Activated naive CD4-positive, alpha-beta T cell treated with anti-CD3 and anti-CD28 coated beads for 36 hours (primary cell): ENCODE measurements at regions not wholly inside any gene's neighbourhood (a gene's known extent, or its start where the extent isn't known, plus 50 kb on each side); places are given as distances from the start of the nearest gene placed in this dataset.
"Not testable (repeated sequence)": the region's sequence is repeated elsewhere in the genome, so short reads cannot be mapped to it uniquely, and the experiment has no call there.

Experiments used
- CTCF ChIA-PET: fragments of 350-600 bp; sonication (Branson Sonifier 250); formaldehyde crosslinking; loops from one replicate; lab custom pipeline; 2021; ENCODE audit warnings: antibody characterized with exemption; lab: Charles Lee
- DNase-seq: peaks from one replicate; pipeline ENCODE4 v3.0.0-alpha.2; 2020
- H3K27ac Mint-ChIP-seq: one replicate; pipeline ENCODE4 v1.8.0; 2021; ENCODE audit warnings: mild to moderate bottlenecking, mixed read lengths
- H3K27me3 Mint-ChIP-seq: one replicate; pipeline ENCODE4 v1.8.0; 2021; ENCODE audit warnings: low read depth, mixed read lengths
- H3K36me3 Mint-ChIP-seq: one replicate; pipeline ENCODE4 v1.8.0; 2021; ENCODE audit warnings: low read depth, mixed read lengths
- H3K4me1 Mint-ChIP-seq: one replicate; pipeline ENCODE4 v1.8.0; 2021; ENCODE audit warnings: low read depth, mixed read lengths
- H3K4me3 Mint-ChIP-seq: one replicate; pipeline ENCODE4 v1.8.0; 2021; ENCODE audit warnings: mild to moderate bottlenecking, moderate library complexity, mixed read lengths
- H3K9me3 Mint-ChIP-seq: one replicate; pipeline ENCODE4 v1.8.0; 2021; ENCODE audit warnings: mixed read lengths
- intact Hi-C: fragments of 100-400 bp; cut with micrococcal nuclease; formaldehyde crosslinking; loops from one replicate; pipeline ENCODE4 v1.15.1; 2023

DNA sequence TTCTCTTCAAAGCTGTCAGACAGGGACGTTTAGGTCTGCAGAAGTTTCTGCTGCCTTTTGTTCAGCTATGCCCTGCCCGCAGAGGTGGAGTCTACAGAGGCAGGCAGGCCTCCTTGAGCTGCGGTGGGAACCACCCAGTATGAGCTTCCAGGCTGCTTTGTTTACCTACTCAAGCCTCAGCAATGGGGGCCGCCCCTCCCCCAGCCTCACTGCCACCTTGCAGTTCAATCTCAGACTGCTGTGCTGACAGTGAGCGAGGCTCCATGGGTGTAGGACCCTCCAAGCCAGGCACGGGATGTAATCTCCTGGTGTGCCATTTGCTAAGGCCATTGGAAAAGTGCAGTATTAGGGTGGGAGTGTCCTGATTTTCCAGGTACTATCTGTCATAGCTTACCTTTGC is 153.5 kb upstream of the GMNC start:
- H3K36me3 Mint-ChIP-seq, H3K27ac Mint-ChIP-seq, CTCF ChIA-PET, H3K4me1 Mint-ChIP-seq, intact Hi-C loops, DNase-seq, H3K27me3 Mint-ChIP-seq, H3K4me3 Mint-ChIP-seq: not testable (repeated sequence)
- H3K9me3 Mint-ChIP-seq = peaks cover 15% of the 10 kb centered on the region

DNA sequence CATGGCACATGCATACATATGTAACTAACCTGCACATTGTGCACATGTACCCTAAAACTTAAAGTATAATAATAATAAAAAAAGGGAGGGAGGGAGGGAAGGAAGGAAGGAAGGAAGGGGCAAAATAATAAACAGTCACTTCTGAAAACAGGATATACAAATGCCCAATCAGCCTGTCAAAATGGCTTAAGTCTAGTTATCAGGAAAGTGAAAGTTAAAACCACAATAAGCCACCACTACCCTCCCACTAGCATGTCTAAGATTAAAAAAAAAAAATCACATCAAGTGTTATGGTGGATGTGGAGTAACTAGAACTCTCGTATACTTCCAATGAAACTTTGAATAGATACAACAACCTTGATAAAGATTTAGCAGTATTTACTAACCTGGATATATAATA is 145.6 kb upstream of the GMNC start:
- H3K9me3 Mint-ChIP-seq = peaks cover 5% of the 10 kb centered on the region
- intact Hi-C loops = no loop called here
- no peak overlapping the region for H3K4me3 Mint-ChIP-seq
- DNase-seq = no peak
- H3K27me3 Mint-ChIP-seq = peaks cover 3% of the 10 kb centered on the region
- no peaks in the 10 kb centered on the region for H3K36me3 Mint-ChIP-seq
- no peaks in the 10 kb centered on the region for H3K4me1 Mint-ChIP-seq
- CTCF ChIA-PET = no interaction called here
- no peak overlapping the region for H3K27ac Mint-ChIP-seq

DNA sequence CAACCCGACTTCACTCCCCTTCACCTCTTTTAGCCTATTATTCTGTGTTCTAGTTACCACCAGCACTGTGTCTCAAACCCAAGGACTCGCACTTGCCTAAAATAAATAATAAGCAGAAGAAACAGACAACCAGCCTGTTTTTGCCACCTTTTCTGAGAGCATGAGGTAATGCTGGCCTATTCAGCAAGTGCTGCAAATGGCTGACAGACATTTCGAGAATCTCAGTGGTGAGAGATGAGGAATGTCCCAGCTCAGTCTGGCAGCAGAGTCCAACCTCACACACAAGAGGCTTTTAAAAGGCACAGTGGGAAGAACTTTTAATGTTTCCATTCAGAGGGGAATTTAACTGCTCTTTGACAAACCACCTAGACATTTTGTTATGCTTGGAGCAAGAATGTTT is 143.3 kb upstream of the GMNC start:
- Mint-ChIP-seq H3K36me3 (no peaks in the 10 kb centered on the region), H3K9me3 (no peaks in the 10 kb centered on the region), H3K27ac (no peak overlapping the region), H3K27me3 (peaks cover 3% of the 10 kb centered on the region), H3K4me3 (no peak overlapping the region), H3K4me1 (no peaks in the 10 kb centered on the region)
- CTCF ChIA-PET = no interaction called here
- intact Hi-C loops = no loop called here
- no peak for DNase-seq

DNA sequence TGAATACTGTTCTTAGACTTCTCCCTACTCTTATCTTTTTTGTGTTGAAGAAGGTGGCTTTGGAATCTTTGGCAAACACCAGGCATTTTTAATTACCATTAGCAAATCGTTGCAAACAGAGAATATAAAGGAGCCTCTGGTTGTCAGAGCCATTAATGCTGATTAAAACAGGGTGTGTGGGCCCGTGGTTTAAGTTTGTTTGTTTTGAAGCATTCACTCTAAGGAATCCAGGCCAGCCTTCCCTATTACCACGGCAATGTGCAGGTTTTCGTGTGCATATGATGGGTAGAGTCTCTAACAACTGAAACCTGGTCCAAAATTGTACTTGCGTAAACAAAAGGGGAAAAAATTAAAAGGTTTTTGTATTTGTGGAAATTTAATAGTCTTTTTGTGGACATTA is 141.2 kb upstream of the GMNC start:
- H3K27me3 Mint-ChIP-seq = peaks cover 3% of the 10 kb centered on the region
- CTCF ChIA-PET = interaction anchor here (0.5 to 0.9 kb wide), 2 partner anchors 120 to 1001 kb away, joined by 3 to 4 read pairs; no protein-coding TSS in a partner anchor
- H3K4me3 Mint-ChIP-seq = no peak overlapping the region
- H3K4me1 Mint-ChIP-seq = no peaks in the 10 kb centered on the region
- intact Hi-C loops = no loop called here
- H3K27ac Mint-ChIP-seq = no peak overlapping the region
- H3K9me3 Mint-ChIP-seq = no peaks in the 10 kb centered on the region
- no peaks in the 10 kb centered on the region for H3K36me3 Mint-ChIP-seq
- no peak for DNase-seq

DNA sequence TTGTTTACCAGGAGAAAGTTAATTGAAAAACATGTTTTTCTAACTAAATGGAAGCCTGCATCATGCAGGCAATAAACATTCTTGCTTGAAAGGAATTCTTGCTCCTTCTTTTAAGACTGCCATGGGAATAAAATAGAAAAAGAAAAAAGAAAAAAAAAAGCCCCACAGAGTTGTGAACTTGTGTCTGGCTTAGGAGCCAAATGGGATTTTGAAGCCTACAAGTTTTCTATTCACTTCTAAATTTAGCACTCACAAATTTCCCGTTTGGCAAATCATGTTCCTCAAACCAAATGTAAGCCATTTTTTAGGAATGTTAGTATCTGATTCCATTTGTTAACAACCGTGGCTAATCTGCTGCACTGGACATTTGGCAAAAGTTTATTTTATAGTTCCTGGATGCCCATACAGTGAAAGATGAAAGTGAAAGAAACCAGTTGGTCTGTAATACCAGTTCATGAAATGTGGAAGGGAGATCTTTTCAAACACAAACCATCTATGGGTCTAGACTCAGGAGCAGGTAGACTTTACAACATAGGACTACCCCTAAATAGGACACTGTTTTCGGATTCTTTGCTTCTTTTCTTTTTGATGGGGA is 133.8 kb upstream of the GMNC start:
- H3K4me3 Mint-ChIP-seq = no peak overlapping the region
- no peak for DNase-seq
- CTCF ChIA-PET = no interaction called here
- H3K36me3 Mint-ChIP-seq = no peaks in the 10 kb centered on the region
- no peaks in the 10 kb centered on the region for H3K4me1 Mint-ChIP-seq
- H3K9me3 Mint-ChIP-seq = no peaks in the 10 kb centered on the region
- no peak overlapping the region for H3K27ac Mint-ChIP-seq
- H3K27me3 Mint-ChIP-seq = no peaks in the 10 kb centered on the region
- intact Hi-C loops = no loop called here

DNA sequence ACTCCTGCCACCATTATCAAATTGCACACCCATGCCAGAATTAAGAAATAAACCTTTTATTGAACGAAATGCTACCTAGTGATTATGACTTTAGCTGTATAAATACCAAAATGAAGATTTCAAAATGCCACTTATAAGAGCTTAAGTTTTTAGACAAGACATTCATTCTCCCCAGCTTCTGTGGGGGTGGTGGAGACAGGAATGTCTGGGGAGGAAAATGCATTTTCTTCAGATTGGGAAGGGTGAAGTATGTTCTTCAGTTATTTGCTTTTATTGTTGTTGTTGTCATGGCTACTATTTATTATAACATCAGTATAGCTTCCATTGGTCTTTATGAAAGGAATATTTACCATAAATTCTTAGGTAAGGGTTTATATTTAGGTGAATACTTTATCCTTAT is 132.7 kb upstream of the GMNC start:
- no peaks in the 10 kb centered on the region for H3K4me1 Mint-ChIP-seq
- no peak overlapping the region for H3K27ac Mint-ChIP-seq
- DNase-seq = no peak
- H3K36me3 Mint-ChIP-seq = no peaks in the 10 kb centered on the region
- H3K4me3 Mint-ChIP-seq = no peak overlapping the region
- CTCF ChIA-PET = no interaction called here
- no peaks in the 10 kb centered on the region for H3K27me3 Mint-ChIP-seq
- intact Hi-C loops = no loop called here
- H3K9me3 Mint-ChIP-seq = no peaks in the 10 kb centered on the region

DNA sequence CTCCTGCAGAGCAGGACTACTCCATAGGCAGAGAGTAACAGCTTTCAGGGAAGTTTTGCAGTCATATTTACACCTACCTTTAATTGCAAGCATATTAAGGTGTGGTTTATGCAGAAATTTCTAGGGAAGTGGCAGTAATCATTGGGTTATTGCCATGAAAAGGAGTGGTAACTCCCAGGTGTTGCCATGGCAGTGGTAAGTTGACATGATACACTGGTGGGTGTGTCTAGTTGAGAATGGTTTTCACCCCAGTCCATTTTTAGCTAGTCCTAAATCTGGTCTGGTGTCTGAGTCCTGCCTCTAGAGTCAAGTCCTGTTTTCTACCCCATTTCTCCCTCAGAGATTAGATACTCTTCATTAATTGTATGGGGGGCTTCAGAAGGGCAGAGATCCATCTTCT is 128.4 kb upstream of the GMNC start:
- Mint-ChIP-seq H3K4me1 (no peaks in the 10 kb centered on the region), H3K36me3 (peaks cover 1% of the 10 kb centered on the region), H3K4me3 (no peak overlapping the region), H3K27me3 (no peaks in the 10 kb centered on the region), H3K9me3 (peaks cover 14% of the 10 kb centered on the region), H3K27ac (no peak overlapping the region)
- intact Hi-C loops = no loop called here
- DNase-seq = no peak
- CTCF ChIA-PET = interaction anchor here (0.7 kb wide), 1 partner anchor 1826 kb away, joined by 3 read pairs; no protein-coding TSS in a partner anchor

DNA sequence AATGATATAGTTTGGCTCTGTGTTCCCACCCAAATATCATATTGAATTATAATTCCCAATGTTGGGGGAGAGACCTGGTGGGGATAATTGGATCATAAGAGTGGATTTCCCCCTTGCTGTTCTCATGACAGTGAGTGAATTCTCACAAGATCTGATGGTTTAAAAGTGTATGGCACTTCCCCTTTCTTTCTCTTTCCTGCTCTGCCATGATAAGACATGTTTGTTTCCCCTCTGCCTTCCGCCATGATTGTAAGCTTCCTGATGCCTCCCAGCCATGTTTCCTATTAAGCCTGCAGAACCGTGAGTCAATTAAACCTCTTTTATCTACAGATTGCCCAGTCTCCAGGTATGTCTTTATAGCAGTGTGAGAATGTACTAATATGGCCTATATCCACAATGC is 126.7 kb upstream of the GMNC start:
- CTCF ChIA-PET = no interaction called here
- Mint-ChIP-seq H3K27ac (no peak overlapping the region), H3K4me1 (no peaks in the 10 kb centered on the region), H3K4me3 (no peak overlapping the region), H3K9me3 (peaks cover 16% of the 10 kb centered on the region), H3K27me3 (no peaks in the 10 kb centered on the region), H3K36me3 (peaks cover 1% of the 10 kb centered on the region)
- intact Hi-C loops = no loop called here
- no peak for DNase-seq

DNA sequence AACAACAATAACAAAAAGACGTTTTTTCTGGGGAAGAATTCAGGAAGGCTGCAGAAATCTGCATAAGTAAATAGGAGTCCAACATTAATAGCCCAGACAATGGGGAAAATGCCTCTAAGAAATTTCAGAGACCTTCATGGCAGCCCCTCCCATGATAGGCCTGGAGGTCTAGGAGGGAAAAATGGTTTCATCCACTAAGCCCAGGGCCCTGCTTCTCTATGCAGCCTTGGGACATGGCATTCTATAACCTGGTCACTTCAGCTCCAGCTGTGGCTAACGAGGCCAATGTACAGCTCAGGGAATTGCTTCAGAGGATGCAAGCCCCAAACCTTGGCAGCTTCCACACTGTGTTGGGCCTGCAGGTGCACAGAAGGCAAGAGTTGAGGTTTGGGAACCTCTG is 125.6 kb upstream of the GMNC start:
- Mint-ChIP-seq H3K36me3 (peaks cover 1% of the 10 kb centered on the region), H3K9me3 (peaks cover 16% of the 10 kb centered on the region), H3K27me3 (no peaks in the 10 kb centered on the region), H3K4me3 (no peak overlapping the region), H3K27ac (no peak overlapping the region), H3K4me1 (no peaks in the 10 kb centered on the region)
- intact Hi-C loops = no loop called here
- no peak for DNase-seq
- CTCF ChIA-PET = no interaction called here

DNA sequence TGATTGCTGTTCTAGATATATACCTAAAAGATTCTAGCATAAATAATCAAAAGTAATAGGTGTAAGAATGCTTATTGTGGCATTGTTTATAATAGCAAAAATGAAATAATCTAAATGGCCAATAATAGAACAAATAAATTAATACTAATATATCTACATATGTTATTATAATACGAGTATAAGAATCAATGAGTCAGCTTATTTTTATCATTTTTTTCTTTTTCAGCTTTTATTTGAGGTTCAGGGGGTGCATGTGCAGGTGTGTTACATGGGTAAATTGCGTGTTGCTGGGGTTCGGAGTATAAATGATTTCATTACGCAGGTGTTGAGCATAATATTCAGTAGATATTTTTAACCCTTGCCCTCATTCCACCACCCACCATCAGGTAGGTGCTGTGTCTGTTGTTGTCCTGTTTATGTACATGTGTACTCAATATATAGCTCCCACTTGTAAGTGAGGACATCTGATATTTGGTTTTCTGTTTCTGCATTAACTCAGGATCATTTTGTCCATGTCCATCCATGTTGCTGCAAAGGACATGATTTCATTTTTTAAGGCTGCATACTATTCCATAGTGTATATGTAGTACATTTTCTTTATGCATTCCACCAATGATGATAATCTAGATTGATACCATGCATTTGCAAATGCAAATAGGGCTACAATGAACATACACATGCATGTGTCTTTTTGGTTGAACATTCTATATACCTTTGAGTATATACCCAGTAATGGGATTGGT is 122.2 kb upstream of the GMNC start:
- Mint-ChIP-seq H3K27ac (no peak overlapping the region), H3K9me3 (peaks cover 16% of the 10 kb centered on the region), H3K4me1 (no peaks in the 10 kb centered on the region), H3K36me3 (peaks cover 1% of the 10 kb centered on the region), H3K27me3 (no peaks in the 10 kb centered on the region), H3K4me3 (no peak overlapping the region)
- CTCF ChIA-PET = no interaction called here
- intact Hi-C loops = no loop called here
- DNase-seq = no peak

DNA sequence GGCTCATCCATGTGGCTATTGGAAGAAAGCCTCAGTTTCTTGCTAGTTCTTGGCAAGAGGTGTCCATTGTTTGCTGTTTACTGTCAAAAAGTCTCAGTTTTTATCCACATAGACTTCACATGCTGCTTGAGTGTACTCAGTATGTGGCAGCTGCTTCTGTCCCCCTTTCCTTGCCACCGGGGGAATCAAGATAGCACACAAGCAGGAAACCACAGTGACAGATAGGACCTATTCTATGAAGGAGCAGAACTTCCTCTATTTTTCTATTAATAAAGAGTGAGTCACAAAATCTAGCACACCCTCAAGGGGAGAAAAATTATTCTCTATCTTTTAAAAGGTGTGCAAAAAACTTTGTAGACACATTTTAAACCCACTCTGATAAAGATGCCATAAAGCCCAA is 121.4 kb upstream of the GMNC start:
- Mint-ChIP-seq H3K9me3 (peaks cover 13% of the 10 kb centered on the region), H3K27me3 (no peaks in the 10 kb centered on the region), H3K4me3 (no peak overlapping the region), H3K27ac (no peak overlapping the region), H3K36me3 (peaks cover 1% of the 10 kb centered on the region), H3K4me1 (no peaks in the 10 kb centered on the region)
- intact Hi-C loops = no loop called here
- DNase-seq = no peak
- CTCF ChIA-PET = no interaction called here

DNA sequence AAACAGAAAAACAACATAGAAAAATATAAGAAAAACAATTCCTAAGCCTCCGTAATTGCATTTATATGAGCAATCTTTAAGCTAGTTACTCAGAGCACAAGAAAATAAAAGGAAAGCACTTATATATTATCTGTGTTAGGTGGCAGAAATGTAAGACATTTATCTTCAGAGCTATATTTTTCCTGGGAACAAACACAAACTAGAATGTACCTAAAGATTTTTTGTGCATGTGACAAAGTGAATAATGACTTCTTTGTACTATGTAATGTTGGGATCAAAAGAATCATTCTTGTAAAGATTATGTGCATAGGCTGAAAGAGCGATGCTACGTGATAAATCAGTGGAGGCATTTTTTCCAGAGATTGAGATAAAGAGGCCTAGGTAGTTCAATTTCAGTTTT is 111.3 kb upstream of the GMNC start:
- intact Hi-C loops = no loop called here
- DNase-seq = no peak
- no peak overlapping the region for H3K4me3 Mint-ChIP-seq
- no peaks in the 10 kb centered on the region for H3K36me3 Mint-ChIP-seq
- no peaks in the 10 kb centered on the region for H3K9me3 Mint-ChIP-seq
- H3K27ac Mint-ChIP-seq = no peak overlapping the region
- H3K27me3 Mint-ChIP-seq = no peaks in the 10 kb centered on the region
- CTCF ChIA-PET = no interaction called here
- no peaks in the 10 kb centered on the region for H3K4me1 Mint-ChIP-seq

DNA sequence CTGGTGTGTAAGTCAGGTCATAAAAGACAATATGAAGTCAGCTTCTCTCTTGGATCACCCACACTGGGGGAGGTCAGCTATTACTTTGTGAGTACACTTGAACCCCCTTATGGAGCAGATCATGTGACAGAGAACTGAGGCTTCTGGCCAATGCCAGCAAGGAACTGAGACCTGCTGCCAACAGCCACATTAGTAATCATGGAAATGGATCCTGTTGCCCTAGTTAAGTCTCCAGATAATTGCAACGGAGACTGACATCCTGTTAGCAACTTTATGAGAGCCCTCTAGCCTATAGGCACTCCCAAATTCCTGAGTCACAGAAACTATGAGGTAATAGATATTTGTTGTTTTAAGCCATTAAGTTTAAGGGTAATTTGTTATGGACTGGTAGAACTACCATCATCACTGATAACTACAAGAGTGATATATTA is 110.4 kb upstream of the GMNC start:
- H3K36me3 Mint-ChIP-seq = no peaks in the 10 kb centered on the region
- CTCF ChIA-PET = no interaction called here
- no peak overlapping the region for H3K4me3 Mint-ChIP-seq
- no peak overlapping the region for H3K27ac Mint-ChIP-seq
- no peaks in the 10 kb centered on the region for H3K9me3 Mint-ChIP-seq
- no peak for DNase-seq
- intact Hi-C loops = no loop called here
- H3K27me3 Mint-ChIP-seq = no peaks in the 10 kb centered on the region
- H3K4me1 Mint-ChIP-seq = no peaks in the 10 kb centered on the region
